ENCODE measurements at regions not wholly inside any gene's neighbourhood (a gene's known extent, or its start where the extent isn't known, plus 50 kb on each side); places are given as distances from the start of the nearest gene placed in this dataset.

GRCh38 chr14:71638523-71639196, 293.6 kb upstream of the RGS6 start:
- no peak for TF ChIP-seq CTCF (IDR thresholded peaks at IDR 0.05; ENCODE audit: insufficient read depth, low read length, poor library complexity, severe bottlenecking)
- no peak for TF ChIP-seq EZH2phosphoT487 (conservative IDR thresholded peaks at IDR 0.05; ENCODE audit: low read length)

Measured in SU-DHL-6 (cell line).